ENCODE measurements at regions not wholly inside any gene's neighbourhood (a gene's known extent, or its start where the extent isn't known, plus 50 kb on each side); places are given as distances from the start of the nearest gene placed in this dataset.

GRCh38 chr1:56434025-56434424 lies 145.3 kb downstream of the PLPP3 start (continued):
- TF ChIP-seq, protein P1, sequence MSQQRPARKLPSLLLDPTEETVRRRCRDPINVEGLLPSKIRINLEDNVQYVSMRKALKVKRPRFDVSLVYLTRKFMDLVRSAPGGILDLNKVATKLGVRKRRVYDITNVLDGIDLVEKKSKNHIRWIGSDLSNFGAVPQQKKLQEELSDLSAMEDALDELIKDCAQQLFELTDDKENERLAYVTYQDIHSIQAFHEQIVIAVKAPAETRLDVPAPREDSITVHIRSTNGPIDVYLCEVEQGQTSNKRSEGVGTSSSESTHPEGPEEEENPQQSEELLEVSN (IDR thresholded peaks at IDR 0.05), result no peak
- TF ChIP-seq RAD21 (IDR thresholded peaks at IDR 0.05 in 1 of 2, conservative IDR thresholded peaks at IDR 0.05 in 1 of 2; ENCODE audit: low read depth in 2 of 2, low read length in 2 of 2) (no peak), JUN (IDR thresholded peaks at IDR 0.05; ENCODE audit: low read depth, low read length) (no peak), ZNF274 (IDR thresholded peaks at IDR 0.05; ENCODE audit: borderline replicate concordance, extremely low read depth, low read length) (no peak)
